Stomach (tissue), 4 donors: ENCODE measurements at regions not wholly inside any gene's neighbourhood (a gene's known extent, or its start where the extent isn't known, plus 50 kb on each side); places are given as distances from the start of the nearest gene placed in this dataset.

Experiments used
- CTCF ChIP-seq, 7 experiments: fragments of 450-650 bp in 4 of 7; fragments of 200-600 bp in 3 of 7; sonication (generic) in 3 of 7; IDR thresholded peaks; one replicate each; pipeline ENCODE4 v1.5.1; 2016 to 2019; ENCODE audit warnings: antibody characterized with exemption in 7 of 7, control low read depth in 2 of 7, mild to moderate bottlenecking in 1 of 7
- POLR2A ChIP-seq, 4 donors: fragments of 450-650 bp; IDR thresholded peaks; one replicate each; pipeline ENCODE4 v1.6.1; 2016; ENCODE audit warnings: antibody characterized with exemption in 4 of 4, control low read depth in 2 of 4, mild to moderate bottlenecking in 1 of 4, moderate library complexity in 1 of 4
- POLR2AphosphoS5 ChIP-seq, 3 donors: sonication (generic); formaldehyde crosslinking; IDR thresholded peaks; one replicate each; pipeline ENCODE4 v1.6.1; 2016; ENCODE audit warnings: antibody characterized with exemption in 3 of 3

- no peak for TF ChIP-seq CTCF (IDR thresholded peaks at IDR 0.05)
- no peak for TF ChIP-seq POLR2A (IDR thresholded peaks at IDR 0.05)
- no peak for TF ChIP-seq POLR2AphosphoS5 (IDR thresholded peaks at IDR 0.05)
Measured at GRCh38 chr6:99736302-99736701, 129.7 kb downstream of the PRDM13 start.
